Middle frontal gyrus (tissue), 1 donor: ENCODE measurements at regions not wholly inside any gene's neighbourhood (a gene's known extent, or its start where the extent isn't known, plus 50 kb on each side); places are given as distances from the start of the nearest gene placed in this dataset.

Experiments used
- DNase-seq: peaks from one replicate; pipeline ENCODE4 v3.0.0-alpha.2; 2015; ENCODE audit warnings: low spot score; ENCODE audit errors: extremely low spot score

GRCh38 chr9:71209890-71210289, 88.5 kb upstream of the TRPM3 start:
- no peak for DNase-seq

DNA sequence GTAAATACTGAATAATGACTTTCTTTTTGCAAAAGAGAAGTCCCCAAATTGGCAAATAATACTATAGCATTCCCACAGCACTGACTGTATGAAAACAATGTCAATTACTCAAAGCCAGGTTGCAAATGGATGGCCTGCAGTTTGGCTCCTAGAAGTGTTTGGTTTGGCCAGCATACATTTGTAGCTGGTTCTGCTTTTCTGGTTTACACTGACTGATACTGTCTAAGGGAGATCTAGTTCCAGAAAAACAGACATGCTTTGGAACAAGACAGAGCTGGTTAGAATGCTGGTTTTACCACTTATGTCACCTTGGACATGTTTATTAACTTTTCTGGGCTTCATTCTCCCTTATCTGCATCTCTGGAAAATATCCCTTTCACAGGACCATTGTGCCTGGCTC, 81.5 kb upstream of the TRPM3 start:
- DNase-seq, result no peak

DNA sequence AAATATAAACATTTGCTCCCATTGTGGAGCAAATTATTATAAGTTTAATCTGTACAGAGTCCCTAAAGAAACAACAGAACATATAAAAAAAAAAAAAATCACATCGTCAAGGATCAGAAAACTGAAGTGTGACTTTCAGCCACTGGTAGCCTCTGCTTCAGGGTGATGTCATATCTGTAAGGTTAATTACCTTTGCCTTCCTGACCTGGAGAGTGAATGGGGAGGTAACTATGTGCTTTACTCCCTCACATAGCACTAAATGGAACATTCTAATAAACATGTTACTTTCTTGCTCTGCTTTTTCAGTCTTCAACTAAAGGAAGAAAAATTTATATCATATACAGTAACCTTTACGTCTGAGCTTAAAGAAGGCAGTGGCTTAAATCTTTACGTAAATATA, 70.3 kb upstream of the TRPM3 start:
- no peak for DNase-seq

DNA sequence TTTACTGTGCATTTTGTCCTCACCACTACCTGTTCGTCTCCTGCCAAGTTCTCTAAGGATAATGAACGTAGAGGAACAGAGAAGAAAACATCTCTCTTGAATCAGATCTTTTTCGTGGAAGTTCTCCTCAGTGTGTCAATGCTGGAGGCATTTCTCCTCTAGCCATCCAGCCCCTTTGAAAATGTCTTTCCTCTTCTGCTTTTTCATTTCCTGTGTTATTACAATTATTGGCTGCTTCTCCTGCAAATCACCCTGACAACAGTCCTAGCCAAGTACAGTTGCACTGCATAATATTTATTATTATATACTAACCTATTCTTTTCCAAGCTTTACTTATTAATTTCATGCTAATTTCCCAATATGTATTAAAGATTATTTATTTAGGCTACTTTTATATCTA, 61.8 kb upstream of the TRPM3 start:
- DNase-seq, result no peak

DNA sequence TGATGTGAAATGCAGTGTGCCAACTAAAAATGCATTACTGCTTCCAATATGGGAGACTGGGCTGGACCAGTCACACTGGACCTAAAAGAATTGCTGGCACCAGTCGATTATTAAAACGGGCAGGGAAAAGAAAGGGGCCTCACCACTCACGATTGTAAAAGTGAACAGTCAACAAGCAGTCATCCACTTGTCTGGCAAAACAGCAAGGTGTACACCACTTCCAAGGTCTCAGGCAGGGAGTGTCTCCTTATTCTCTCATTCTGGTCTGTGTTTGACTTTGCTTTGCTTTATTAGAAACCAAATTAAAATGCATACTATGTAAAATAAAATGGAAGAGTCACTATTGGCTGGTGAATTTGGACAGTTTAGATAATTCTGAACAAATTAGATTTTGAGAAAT, 57.8 kb upstream of the TRPM3 start:
- DNase-seq, result no peak

DNA sequence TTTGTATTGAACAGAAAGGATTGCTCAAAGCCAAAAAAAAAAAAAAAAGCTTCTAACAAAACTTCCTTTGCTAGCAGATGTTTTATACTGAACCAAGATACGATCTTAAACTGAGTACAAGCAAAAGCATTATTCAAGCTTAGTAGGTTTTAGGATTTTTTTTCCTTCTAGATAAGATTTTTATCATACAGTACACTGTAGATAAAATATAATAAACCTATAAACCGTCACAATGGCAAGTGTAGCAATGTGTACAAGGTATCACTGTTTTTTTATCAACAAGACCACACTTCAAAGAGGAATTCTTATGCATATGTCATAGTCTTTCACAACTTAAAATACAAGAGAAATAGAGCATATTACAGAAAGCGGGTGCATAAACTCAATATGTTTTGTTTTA, 56.5 kb upstream of the TRPM3 start:
- no peak for DNase-seq

- DNase-seq, result no peak
Measured at GRCh38 chr9:71171517-71171916, 50.1 kb upstream of the TRPM3 start.
